Neural cell (in vitro differentiated cells): ENCODE measurements at regions not wholly inside any gene's neighbourhood (a gene's known extent, or its start where the extent isn't known, plus 50 kb on each side); places are given as distances from the start of the nearest gene placed in this dataset.

Source experiments
- EZH2 ChIP-seq: fragments of 200-600, 300-800 bp; shearing (Covaris generic), sonication (generic); IDR thresholded peaks from 2 replicates; pipeline ENCODE4 v1.6.1; 2014; ENCODE audit warnings: antibody characterized with exemption, low read length, borderline replicate concordance, mild to moderate bottlenecking; ENCODE audit not compliant: insufficient read depth, poor library complexity, severe bottlenecking
- POLR2AphosphoS5 ChIP-seq: IDR thresholded peaks from 2 replicates; pipeline ENCODE4 v1.6.1; 2012
- SMC3 ChIP-seq: fragments of 450-650 bp; conservative IDR thresholded peaks from 2 replicates; pipeline ENCODE4 v1.6.1; 2014; ENCODE audit warnings: antibody characterized with exemption, mild to moderate bottlenecking, moderate library complexity; ENCODE audit not compliant: poor library complexity
- TF ChIP-seq, protein P1 (sequence below): fragments of 450-650 bp; IDR thresholded peaks from 2 replicates; pipeline ENCODE4 v1.5.1; 2014; ENCODE audit warnings: antibody characterized with exemption, mild to moderate bottlenecking, moderate library complexity; ENCODE audit not compliant: poor library complexity, severe bottlenecking

DNA sequence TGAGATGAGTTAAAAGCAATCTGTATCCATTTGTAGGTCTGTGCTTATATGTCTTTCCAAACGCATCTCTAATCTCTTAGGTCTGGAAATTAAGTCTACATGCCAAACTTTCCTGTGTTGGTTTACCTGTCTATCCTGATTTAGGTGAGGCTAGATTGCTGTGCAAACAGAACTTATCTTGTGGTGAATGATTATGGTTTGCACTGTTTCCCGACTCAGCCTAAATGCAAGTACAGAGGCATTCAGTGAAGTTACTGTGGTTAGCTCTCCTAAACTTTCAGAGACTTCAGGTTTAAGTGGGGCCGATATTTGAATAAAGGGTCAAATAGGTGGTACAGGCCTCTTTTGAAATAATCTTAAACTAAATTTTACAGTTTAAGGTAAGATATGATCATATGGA, 103.5 kb downstream of the ICOS start:
- TF ChIP-seq, protein P1, sequence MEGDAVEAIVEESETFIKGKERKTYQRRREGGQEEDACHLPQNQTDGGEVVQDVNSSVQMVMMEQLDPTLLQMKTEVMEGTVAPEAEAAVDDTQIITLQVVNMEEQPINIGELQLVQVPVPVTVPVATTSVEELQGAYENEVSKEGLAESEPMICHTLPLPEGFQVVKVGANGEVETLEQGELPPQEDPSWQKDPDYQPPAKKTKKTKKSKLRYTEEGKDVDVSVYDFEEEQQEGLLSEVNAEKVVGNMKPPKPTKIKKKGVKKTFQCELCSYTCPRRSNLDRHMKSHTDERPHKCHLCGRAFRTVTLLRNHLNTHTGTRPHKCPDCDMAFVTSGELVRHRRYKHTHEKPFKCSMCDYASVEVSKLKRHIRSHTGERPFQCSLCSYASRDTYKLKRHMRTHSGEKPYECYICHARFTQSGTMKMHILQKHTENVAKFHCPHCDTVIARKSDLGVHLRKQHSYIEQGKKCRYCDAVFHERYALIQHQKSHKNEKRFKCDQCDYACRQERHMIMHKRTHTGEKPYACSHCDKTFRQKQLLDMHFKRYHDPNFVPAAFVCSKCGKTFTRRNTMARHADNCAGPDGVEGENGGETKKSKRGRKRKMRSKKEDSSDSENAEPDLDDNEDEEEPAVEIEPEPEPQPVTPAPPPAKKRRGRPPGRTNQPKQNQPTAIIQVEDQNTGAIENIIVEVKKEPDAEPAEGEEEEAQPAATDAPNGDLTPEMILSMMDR: no peak
- TF ChIP-seq SMC3 (no peak), EZH2 (no peak), POLR2AphosphoS5 (no peak)
